T-cell (primary cell): ENCODE measurements at regions not wholly inside any gene's neighbourhood (a gene's known extent, or its start where the extent isn't known, plus 50 kb on each side); places are given as distances from the start of the nearest gene placed in this dataset.

Experiments
- ATAC-seq, 4 experiments: fragments of 200-7000 bp in 3 of 4; fragments of 150-1000 bp in 1 of 4; cut with Tn5 transposase; replicated peaks in 1 of 4; 1 replicate in 3 of 4; 2 replicates in 1 of 4; pipeline ENCODE4 v1.10.0; 2021; ENCODE audit warnings: moderate library complexity in 3 of 4, mild to moderate bottlenecking in 2 of 4, moderate number of reproducible peaks in 1 of 4
- CTCF ChIA-PET, 2 donors: fragments of 300-600 bp; sonication (Branson Sonifier 250); formaldehyde crosslinking; loops; one replicate each; lab custom pipeline; 2022; ENCODE audit warnings: antibody characterized with exemption in 2 of 2; lab: Charles Lee
- POLR2A ChIA-PET, 2 donors: fragments of 300-600 bp; sonication (Branson Sonifier 250); formaldehyde crosslinking; loops; one replicate each; lab custom pipeline; 2022; ENCODE audit warnings: antibody characterized with exemption in 2 of 2; lab: Charles Lee
- DNase-seq, 35 experiments: peaks; one replicate each; pipeline versions ENCODE4 v3.0.0 to v3.0.0-alpha.2; 2013 to 2023
- H3K27ac ChIP-seq: one replicate; pipeline ENCODE4 v1.5.1; 2013; ENCODE audit warnings: low read length
- H3K27me3 ChIP-seq, 2 experiments: replicated peaks in 1 of 2; 1 replicate in 1 of 2; 2 replicates in 1 of 2; pipeline versions ENCODE4 v1.6.1 to v1.7.0; 2013; ENCODE audit warnings: low read length in 1 of 2, mixed read lengths in 1 of 2; ENCODE audit not compliant: control insufficient read depth in 2 of 2, insufficient read depth in 2 of 2; ENCODE audit errors: extremely low read depth in 1 of 2
- H3K36me3 ChIP-seq, 2 donors: 1 replicate in 1 of 2; 2 replicates in 1 of 2; pipeline versions ENCODE4 v1.6.1 to v1.7.0; 2013; ENCODE audit warnings: low read length in 1 of 2; ENCODE audit not compliant: control insufficient read depth in 2 of 2, insufficient read depth in 1 of 2; ENCODE audit errors: extremely low read depth in 1 of 2
- H3K4me1 ChIP-seq, 2 experiments: 1 replicate in 1 of 2; 2 replicates in 1 of 2; pipeline versions ENCODE4 v1.6.1 to v1.7.0; 2013; ENCODE audit warnings: low read length in 2 of 2, mixed read lengths in 1 of 2; ENCODE audit not compliant: insufficient read depth in 2 of 2, control insufficient read depth in 1 of 2; ENCODE audit errors: extremely low read depth in 1 of 2
- H3K4me3 ChIP-seq, 2 donors: 1 replicate in 1 of 2; 2 replicates in 1 of 2; pipeline versions ENCODE4 v1.5.1 to v1.7.0; 2013; ENCODE audit warnings: mild to moderate bottlenecking in 2 of 2, low read length in 1 of 2, moderate library complexity in 1 of 2; ENCODE audit not compliant: control insufficient read depth in 1 of 2; ENCODE audit errors: extremely low read depth in 1 of 2
- H3K9me3 ChIP-seq: 2 replicates; pipeline ENCODE4 v1.7.0; 2013
- H3K27ac Mint-ChIP-seq, 2 donors: one replicate each; pipeline ENCODE4 v1.8.0; 2020 to 2021; ENCODE audit warnings: mild to moderate bottlenecking in 2 of 2, mixed read lengths in 2 of 2
- H3K27me3 Mint-ChIP-seq, 2 donors: one replicate each; pipeline ENCODE4 v1.8.0; 2021 to 2022; ENCODE audit warnings: mixed read lengths in 2 of 2
- H3K36me3 Mint-ChIP-seq: one replicate; pipeline ENCODE4 v1.8.0; 2021; ENCODE audit warnings: mixed read lengths
- H3K4me1 Mint-ChIP-seq, 3 donors: one replicate each; pipeline ENCODE4 v1.8.0; 2020 to 2022; ENCODE audit warnings: mixed read lengths in 3 of 3, mild to moderate bottlenecking in 1 of 3
- H3K4me3 Mint-ChIP-seq, 3 donors: one replicate each; pipeline ENCODE4 v1.8.0; 2020 to 2022; ENCODE audit warnings: mild to moderate bottlenecking in 3 of 3, mixed read lengths in 3 of 3, moderate library complexity in 3 of 3
- H3K9me3 Mint-ChIP-seq, 3 donors: one replicate each; pipeline ENCODE4 v1.8.0; 2020 to 2022; ENCODE audit warnings: mixed read lengths in 3 of 3
- WGBS: methylation state at CpG from one replicate; pipeline ENCODE4 v1.1.5; 2013; ENCODE audit warnings: missing lambda C conversion rate; ENCODE audit not compliant: insufficient coverage; 5-methylcytosine and 5-hydroxymethylcytosine counted together

DNA sequence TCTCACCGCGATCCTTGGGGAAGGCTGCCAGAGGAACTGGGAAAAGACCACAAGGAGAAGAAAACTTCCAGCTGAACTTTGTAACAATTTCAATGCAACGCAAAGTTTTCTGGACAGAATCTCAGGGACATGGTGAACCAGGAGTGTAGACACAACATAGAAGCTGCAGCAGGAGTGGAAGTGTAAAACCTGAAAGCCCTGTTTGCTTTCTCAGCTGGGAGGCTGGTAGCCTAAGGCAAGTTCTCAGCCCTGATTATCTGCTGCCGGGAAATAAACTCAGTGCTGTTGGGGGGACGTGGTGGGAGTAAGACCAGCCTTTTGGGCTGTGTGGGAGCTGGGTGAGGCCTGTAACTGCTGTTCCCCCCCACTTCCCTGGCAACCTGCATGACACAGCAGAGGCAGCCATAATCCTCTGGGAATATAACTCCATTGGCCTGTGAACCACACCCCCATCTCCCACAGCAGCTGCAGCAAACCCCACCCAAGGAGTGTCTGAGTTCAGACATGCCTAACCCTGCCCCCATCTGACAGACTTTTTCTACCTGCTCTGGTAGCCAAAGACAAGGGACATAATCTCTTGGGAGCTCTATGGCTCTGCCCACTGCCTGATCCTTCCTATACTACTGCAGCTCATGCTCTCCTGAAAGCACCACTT is 106.7 kb downstream of the ZNF621 start:
- Mint-ChIP-seq H3K27ac (no peak overlapping the region), H3K9me3 (peaks cover 12 to 31% (median 15%) of the 10 kb centered on the region in 3 donors), H3K4me3 (no peak overlapping the region), H3K36me3 (no peaks in the 10 kb centered on the region), H3K4me1 (no peaks in the 10 kb centered on the region), H3K27me3 (peaks cover 15 to 23% of the 10 kb centered on the region in 2 donors)
- no peak for ATAC-seq
- ChIA-PET CTCF (no interaction called here), POLR2A (no interaction called here)
- 100% methylated on average over 3 of the region's 5 CpGs for WGBS
- Histone ChIP-seq H3K4me1 (no peaks in the 10 kb centered on the region), H3K4me3 (no peak overlapping the region), H3K9me3 (no peaks in the 10 kb centered on the region), H3K36me3 (no peaks in the 10 kb centered on the region), H3K27ac (no peak overlapping the region), H3K27me3 (no peaks in the 10 kb centered on the region)
- no peak for DNase-seq

DNA sequence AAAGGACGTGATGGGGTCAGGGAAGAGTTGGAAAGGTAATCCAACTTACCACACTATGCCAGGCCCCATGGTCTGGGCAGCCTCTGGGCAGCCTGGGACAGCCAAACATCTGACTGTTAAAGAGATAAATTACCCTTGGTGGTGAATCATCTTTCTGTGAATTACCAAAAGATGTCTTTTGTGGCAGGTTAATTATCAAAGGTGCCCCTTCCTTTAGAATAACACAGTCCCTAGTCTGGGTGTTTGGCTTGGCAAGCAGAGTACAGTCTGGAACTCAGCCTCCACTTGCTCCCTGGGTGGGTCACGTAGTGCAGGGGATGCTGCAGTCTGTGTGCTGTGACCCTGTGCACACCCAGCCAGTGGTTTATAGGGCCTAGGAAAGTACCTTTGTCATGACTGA is 113.1 kb downstream of the ZNF621 start:
- Histone ChIP-seq H3K4me1 (no peaks in the 10 kb centered on the region), H3K4me3 (no peak overlapping the region), H3K9me3 (no peaks in the 10 kb centered on the region), H3K36me3 (no peaks in the 10 kb centered on the region), H3K27me3 (no peaks in the 10 kb centered on the region), H3K27ac (no peak overlapping the region)
- no peaks in the 10 kb centered on the region for H3K36me3 Mint-ChIP-seq
- no peak overlapping the region for H3K27ac Mint-ChIP-seq
- ChIA-PET POLR2A (no interaction called here), CTCF (no interaction called here)
- H3K27me3 Mint-ChIP-seq = peaks cover 0 to 4% of the 10 kb centered on the region in 2 donors
- WGBS = 70% methylated on average over 1 of the region's 2 CpGs
- no peak overlapping the region for H3K4me3 Mint-ChIP-seq
- no peak for ATAC-seq
- no peaks in the 10 kb centered on the region for H3K4me1 Mint-ChIP-seq
- H3K9me3 Mint-ChIP-seq = peaks cover 0 to 14% (median 5%) of the 10 kb centered on the region in 3 donors
- no peak for DNase-seq

DNA sequence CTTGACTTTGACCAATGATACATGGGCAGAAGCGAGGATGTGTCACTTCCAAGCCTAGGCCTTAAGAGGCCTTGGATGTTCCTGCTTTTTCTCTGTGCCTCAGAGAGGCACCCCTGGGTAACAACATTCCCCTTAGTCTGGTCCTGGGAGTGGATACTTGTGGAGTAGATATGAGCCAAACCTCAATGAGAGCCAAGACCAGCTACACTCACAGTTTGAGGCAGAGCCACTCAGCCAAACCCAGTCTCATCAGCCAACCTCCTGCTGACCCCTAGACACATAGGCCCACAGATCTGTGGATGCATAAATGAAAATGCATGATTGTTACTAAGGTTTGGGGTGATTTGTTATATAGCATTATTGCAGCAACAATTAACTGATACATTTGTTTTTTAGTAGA is 114.2 kb downstream of the ZNF621 start:
- H3K36me3 Mint-ChIP-seq = no peaks in the 10 kb centered on the region
- no peak overlapping the region for H3K4me3 ChIP-seq
- no peak overlapping the region for H3K27ac Mint-ChIP-seq
- no peaks in the 10 kb centered on the region for H3K27me3 ChIP-seq
- H3K4me1 ChIP-seq = no peaks in the 10 kb centered on the region
- no peaks in the 10 kb centered on the region for H3K9me3 ChIP-seq
- no peak overlapping the region for H3K4me3 Mint-ChIP-seq
- CTCF ChIA-PET = no interaction called here
- H3K4me1 Mint-ChIP-seq = no peaks in the 10 kb centered on the region
- WGBS = 100% methylated on average over 1 of the region's 1 CpG
- POLR2A ChIA-PET = no interaction called here
- peaks cover 3 to 7% of the 10 kb centered on the region in 2 donors for H3K27me3 Mint-ChIP-seq
- no peak overlapping the region for H3K27ac ChIP-seq
- no peak for DNase-seq
- H3K36me3 ChIP-seq = no peaks in the 10 kb centered on the region
- ATAC-seq = no peak
- H3K9me3 Mint-ChIP-seq = peaks cover 0 to 8% (median 1%) of the 10 kb centered on the region in 3 donors

DNA sequence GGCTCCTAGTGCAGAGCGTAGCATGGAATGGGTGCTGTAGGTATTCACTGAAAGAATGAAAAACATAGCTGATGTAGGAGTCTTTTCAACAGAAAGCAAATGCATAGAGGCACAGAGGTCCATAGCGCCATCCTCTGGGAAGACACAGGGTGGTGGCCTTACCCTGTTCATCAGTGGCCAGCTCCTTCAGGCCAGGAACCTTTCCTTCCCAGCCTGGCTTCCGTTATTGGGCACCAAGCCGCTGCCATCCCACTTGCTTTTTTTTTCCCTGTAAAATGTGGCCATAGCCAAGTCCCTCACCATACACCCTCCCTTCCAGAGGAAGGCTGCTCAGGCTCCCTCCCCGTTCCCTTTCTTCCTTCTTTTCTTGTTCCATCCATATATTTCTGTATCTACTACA is 118.1 kb downstream of the ZNF621 start:
- Histone ChIP-seq H3K9me3 (no peaks in the 10 kb centered on the region), H3K36me3 (no peaks in the 10 kb centered on the region), H3K4me1 (no peaks in the 10 kb centered on the region), H3K27ac (no peak overlapping the region), H3K27me3 (peaks cover 0 to 3% of the 10 kb centered on the region in 2 experiments), H3K4me3 (no peak overlapping the region)
- H3K27ac Mint-ChIP-seq = no peak overlapping the region
- no peak overlapping the region for H3K4me3 Mint-ChIP-seq
- no peak for DNase-seq
- no peaks in the 10 kb centered on the region for H3K36me3 Mint-ChIP-seq
- ChIA-PET POLR2A (interaction anchor here in 1 of 2 donors (0.7 kb wide), 1 partner anchor 1494 kb away, joined by 3 read pairs; no protein-coding TSS in a partner anchor), CTCF (no interaction called here)
- no peaks in the 10 kb centered on the region for H3K4me1 Mint-ChIP-seq
- no peaks in the 10 kb centered on the region for H3K9me3 Mint-ChIP-seq
- H3K27me3 Mint-ChIP-seq = peaks cover 3 to 16% of the 10 kb centered on the region in 2 donors
- WGBS = 87% methylated on average over 4 of the region's 5 CpGs
- ATAC-seq = no peak

DNA sequence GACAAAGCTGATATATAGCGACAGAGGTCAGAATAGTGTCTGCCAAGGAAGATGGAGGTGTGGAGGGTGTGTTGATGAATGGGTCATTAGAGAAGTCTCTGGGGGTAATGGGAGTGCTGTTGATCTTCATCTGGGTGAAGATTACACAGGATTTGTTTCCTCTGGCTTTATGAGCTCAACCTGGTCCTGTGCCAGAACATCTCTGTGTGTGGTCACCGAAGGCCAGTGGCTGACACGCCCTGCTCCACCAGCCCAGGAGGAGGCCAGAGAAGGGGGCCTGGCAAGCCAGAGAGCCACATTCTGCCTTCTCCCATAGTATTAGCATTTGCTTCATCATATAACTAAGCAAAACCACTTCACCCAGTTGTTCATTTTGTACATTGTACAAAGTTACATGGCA is 121.1 kb downstream of the ZNF621 start:
- Histone ChIP-seq H3K4me1 (no peaks in the 10 kb centered on the region), H3K36me3 (no peaks in the 10 kb centered on the region), H3K4me3 (no peak overlapping the region), H3K27me3 (peaks cover 0 to 3% of the 10 kb centered on the region in 2 experiments), H3K9me3 (no peaks in the 10 kb centered on the region), H3K27ac (no peak overlapping the region)
- no peaks in the 10 kb centered on the region for H3K9me3 Mint-ChIP-seq
- H3K27me3 Mint-ChIP-seq = peaks cover 3 to 16% of the 10 kb centered on the region in 2 donors
- H3K4me3 Mint-ChIP-seq = no peak overlapping the region
- H3K4me1 Mint-ChIP-seq = no peaks in the 10 kb centered on the region
- no peak for DNase-seq
- no peak for ATAC-seq
- WGBS = 83% methylated on average over 1 of the region's 3 CpGs
- CTCF ChIA-PET = no interaction called here
- H3K27ac Mint-ChIP-seq = no peak overlapping the region
- H3K36me3 Mint-ChIP-seq = no peaks in the 10 kb centered on the region
- POLR2A ChIA-PET = no interaction called here

DNA sequence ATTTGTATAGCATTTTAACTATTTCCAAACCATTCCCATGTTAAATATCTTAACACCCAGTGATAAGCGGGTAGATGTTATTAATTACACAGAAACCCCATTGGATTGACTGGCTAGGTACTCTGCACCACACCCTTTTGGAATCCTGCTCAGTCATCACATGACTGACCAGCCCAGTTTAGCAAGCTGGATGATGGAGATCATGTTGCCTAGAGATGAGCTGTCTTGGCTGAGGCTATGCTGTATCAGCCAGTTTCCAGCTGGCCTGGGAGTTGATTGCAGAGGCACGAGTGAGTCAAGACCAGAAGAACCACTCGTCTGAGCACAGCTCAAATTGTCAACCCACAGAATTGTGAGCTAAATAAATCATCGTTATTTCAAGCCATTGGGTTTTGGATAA is 124.6 kb downstream of the ZNF621 start:
- H3K4me1 Mint-ChIP-seq = no peaks in the 10 kb centered on the region
- H3K9me3 Mint-ChIP-seq = no peaks in the 10 kb centered on the region
- no peak overlapping the region for H3K4me3 ChIP-seq
- H3K27ac ChIP-seq = no peak overlapping the region
- no peak overlapping the region for H3K4me3 Mint-ChIP-seq
- DNase-seq (no peak), ATAC-seq (no peak)
- no peaks in the 10 kb centered on the region for H3K36me3 ChIP-seq
- no peaks in the 10 kb centered on the region for H3K36me3 Mint-ChIP-seq
- ChIA-PET CTCF (no interaction called here), POLR2A (no interaction called here)
- WGBS = 83% methylated on average over 2 of the region's 4 CpGs
- no peaks in the 10 kb centered on the region for H3K9me3 ChIP-seq
- H3K27ac Mint-ChIP-seq = no peak overlapping the region
- H3K4me1 ChIP-seq = no peaks in the 10 kb centered on the region
- H3K27me3 ChIP-seq = peaks cover 0 to 6% of the 10 kb centered on the region in 2 experiments
- peaks cover 2 to 9% of the 10 kb centered on the region in 2 donors for H3K27me3 Mint-ChIP-seq
